Ishikawa (cell line): ENCODE measurements at regions not wholly inside any gene's neighbourhood (a gene's known extent, or its start where the extent isn't known, plus 50 kb on each side); places are given as distances from the start of the nearest gene placed in this dataset.

ENCODE experiments used
- CEBPB ChIP-seq: IDR thresholded peaks from 2 replicates; pipeline ENCODE4 v1.6.1; 2012
- CREB1 ChIP-seq: IDR thresholded peaks from 2 replicates; pipeline ENCODE4 v1.6.1; 2012; ENCODE audit warnings: low read depth
- EGR1 ChIP-seq: IDR thresholded peaks from 2 replicates; pipeline ENCODE4 v1.6.1; 2012
- EP300 ChIP-seq: IDR thresholded peaks from 2 replicates; pipeline ENCODE4 v1.6.1; 2012; ENCODE audit warnings: borderline replicate concordance
- FOXM1 ChIP-seq: IDR thresholded peaks from 2 replicates; pipeline ENCODE4 v1.6.1; 2012; ENCODE audit warnings: low read depth, borderline replicate concordance
- MAX ChIP-seq: IDR thresholded peaks from 2 replicates; pipeline ENCODE4 v1.6.1; 2012
- NFIC ChIP-seq: IDR thresholded peaks from 2 replicates; pipeline ENCODE4 v1.6.1; 2012
- RAD21 ChIP-seq: IDR thresholded peaks from 2 replicates; pipeline ENCODE4 v1.6.1; 2012; ENCODE audit warnings: low read depth
- REST ChIP-seq: IDR thresholded peaks from 2 replicates; pipeline ENCODE4 v1.6.1; 2012; ENCODE audit warnings: low read depth, mild to moderate bottlenecking
- TAF1 ChIP-seq: IDR thresholded peaks from 2 replicates; pipeline ENCODE4 v1.6.1; 2012; ENCODE audit warnings: low read depth, mild to moderate bottlenecking
- TCF12 ChIP-seq: IDR thresholded peaks from 2 replicates; pipeline ENCODE4 v1.6.1; 2012; ENCODE audit warnings: low read depth
- TEAD4 ChIP-seq: IDR thresholded peaks from 2 replicates; pipeline ENCODE4 v1.6.1; 2012
- USF1 ChIP-seq: IDR thresholded peaks from 2 replicates; pipeline ENCODE4 v1.6.1; 2012
- YY1 ChIP-seq: IDR thresholded peaks from 2 replicates; pipeline ENCODE4 v1.6.1; 2012; ENCODE audit warnings: low read depth
- ZBTB7A ChIP-seq: IDR thresholded peaks from 2 replicates; pipeline ENCODE4 v1.6.1; 2012; ENCODE audit warnings: low read depth

- TF ChIP-seq REST, result no peak
- no peak for TF ChIP-seq ZBTB7A
- TF ChIP-seq EGR1, result no peak
- no peak for TF ChIP-seq USF1
- TF ChIP-seq CREB1, result no peak
- TF ChIP-seq RAD21, result no peak
- TF ChIP-seq YY1, result no peak
- TF ChIP-seq CEBPB, result no peak
- TF ChIP-seq FOXM1, result no peak
- no peak for TF ChIP-seq TAF1
- TF ChIP-seq TCF12, result no peak
- no peak for TF ChIP-seq TEAD4
- no peak for TF ChIP-seq MAX
These were observed 1260.2 kb upstream of the PCDH7 start for GRCh38 chr4:29459926-29460325.

- TF ChIP-seq USF1 (no peak), TCF12 (no peak), CEBPB (no peak), TEAD4 (no peak), ZBTB7A (no peak), CREB1 (no peak), TAF1 (no peak), NFIC (no peak), FOXM1 (no peak), EP300 (no peak), YY1 (no peak)
These were observed 1253.0 kb upstream of the PCDH7 start for GRCh38 chr4:29467044-29467717.
